GM21526 (cell line): ENCODE measurements at regions not wholly inside any gene's neighbourhood (a gene's known extent, or its start where the extent isn't known, plus 50 kb on each side); places are given as distances from the start of the nearest gene placed in this dataset.

ENCODE experiments used
- ATAC-seq: cut with Tn5 transposase; IDR thresholded peaks from one replicate; pipeline ENCODE4 v1.9.1; 2021; ENCODE audit warnings: moderate library complexity; ENCODE audit not compliant: unreplicated experiment, low FRiP score

DNA sequence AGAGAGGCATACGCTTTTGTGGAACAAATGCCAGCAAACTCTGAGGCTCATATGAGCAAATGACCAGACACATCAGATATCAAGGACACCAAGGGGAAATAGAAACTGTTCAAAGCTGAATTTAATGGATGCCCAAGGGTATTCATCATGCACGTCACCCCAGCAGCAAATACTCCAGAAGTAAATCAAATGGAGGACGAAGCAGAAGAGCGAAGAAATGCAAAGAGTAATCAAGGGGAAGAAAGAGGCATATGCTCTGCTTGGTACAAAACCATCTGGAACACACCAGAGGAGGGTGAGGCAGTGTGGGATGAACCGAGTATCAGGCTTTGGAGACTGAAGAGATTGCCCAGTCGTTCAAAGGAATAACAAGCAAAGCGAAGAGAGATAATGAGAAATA lies 232.6 kb upstream of the EGLN3 start:
- ATAC-seq = no peak

DNA sequence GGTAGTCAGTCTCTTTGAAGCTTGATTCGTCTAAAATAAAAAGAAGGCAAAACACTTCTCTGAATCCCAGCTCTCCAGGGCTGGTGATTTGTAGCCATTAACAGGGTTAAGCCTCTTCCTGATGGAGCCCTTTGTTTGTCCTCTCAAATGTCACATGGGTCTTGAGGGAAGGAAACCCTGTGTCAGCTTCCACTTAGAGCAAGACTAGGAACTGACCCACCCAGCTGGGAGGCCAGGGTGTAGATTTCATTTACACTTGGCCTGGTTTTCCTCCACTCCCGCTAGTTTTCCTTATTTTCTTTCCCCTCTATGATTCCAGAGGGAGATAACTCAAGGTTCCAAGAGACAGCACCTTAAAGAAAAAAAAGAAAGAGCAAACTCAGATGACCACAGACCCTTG lies 230.5 kb upstream of the EGLN3 start:
- no peak for ATAC-seq

DNA sequence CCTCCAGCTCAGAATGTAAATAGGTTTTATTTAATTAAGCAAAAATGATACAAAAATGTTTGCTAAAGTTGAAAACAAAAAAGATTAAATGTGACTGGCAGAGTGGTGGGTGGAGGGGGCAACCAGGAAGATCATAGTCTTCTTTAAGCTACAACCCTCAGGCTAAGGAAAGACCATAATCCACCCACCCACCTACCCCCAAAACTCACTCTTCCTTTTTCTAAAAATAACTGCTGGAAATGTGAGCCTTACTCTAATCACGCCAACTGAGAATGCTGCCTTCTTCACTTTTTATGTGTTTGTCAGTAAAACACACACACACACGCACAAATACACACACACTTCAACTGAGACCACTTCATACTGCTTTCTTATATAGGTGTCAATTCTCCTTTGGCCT lies 230.0 kb upstream of the EGLN3 start:
- no peak for ATAC-seq

DNA sequence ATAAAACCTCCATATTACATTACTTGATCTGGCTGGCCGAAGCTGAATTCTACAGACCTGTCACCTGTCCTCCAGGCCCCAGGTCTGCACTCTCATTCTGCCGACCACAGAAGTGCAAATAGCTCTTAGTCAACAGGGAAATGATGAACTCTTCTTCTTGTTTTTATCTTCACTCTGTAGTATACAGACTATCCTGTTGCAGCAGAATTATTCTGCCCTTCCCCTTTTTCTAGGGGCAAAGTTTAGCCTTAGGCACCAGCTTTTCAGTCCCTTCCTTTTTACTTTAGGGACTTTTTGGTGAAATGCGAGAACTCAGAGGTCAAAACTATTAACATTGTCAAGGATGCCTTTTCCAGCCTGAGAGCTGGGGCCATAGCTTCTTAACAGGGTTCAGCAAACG lies 229.6 kb upstream of the EGLN3 start:
- ATAC-seq = no peak

DNA sequence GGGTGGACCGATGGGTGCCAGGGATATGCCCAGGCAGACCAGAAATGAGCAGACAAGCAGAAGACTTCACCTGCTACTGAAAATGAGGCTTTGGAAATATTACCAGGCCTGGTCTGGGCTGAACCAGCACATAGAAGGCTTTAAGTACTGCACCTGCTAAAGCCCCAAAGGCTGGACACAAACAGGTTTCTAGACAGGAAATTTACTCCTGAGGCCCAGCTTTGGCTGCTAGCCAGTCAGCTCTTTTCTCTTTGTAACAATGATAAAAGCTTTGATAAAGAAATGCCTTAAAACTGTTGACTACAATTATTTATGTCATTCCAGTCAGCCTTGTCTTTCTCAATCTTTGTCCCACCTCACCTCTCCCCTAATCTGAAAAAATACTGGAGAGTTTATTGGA lies 228.9 kb upstream of the EGLN3 start:
- ATAC-seq = no peak

DNA sequence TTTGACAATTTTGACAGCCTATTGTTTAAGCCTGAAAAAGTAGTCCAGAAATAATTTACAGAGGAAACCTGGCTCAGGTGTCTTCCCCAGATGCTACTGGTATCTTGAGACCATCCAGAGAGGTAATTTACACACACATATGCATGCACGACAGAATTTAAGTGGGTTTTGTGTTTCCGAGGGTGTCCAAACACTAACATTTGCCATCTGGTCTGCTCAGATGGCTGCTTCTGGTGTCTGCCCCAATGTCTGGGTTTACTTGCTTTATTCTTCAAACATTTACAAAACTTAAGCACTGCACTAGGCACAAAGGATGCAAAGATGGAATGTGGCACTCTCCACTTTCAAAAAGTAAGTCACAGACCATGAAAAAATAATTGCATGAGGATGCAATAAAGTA lies 226.6 kb upstream of the EGLN3 start:
- no peak for ATAC-seq

DNA sequence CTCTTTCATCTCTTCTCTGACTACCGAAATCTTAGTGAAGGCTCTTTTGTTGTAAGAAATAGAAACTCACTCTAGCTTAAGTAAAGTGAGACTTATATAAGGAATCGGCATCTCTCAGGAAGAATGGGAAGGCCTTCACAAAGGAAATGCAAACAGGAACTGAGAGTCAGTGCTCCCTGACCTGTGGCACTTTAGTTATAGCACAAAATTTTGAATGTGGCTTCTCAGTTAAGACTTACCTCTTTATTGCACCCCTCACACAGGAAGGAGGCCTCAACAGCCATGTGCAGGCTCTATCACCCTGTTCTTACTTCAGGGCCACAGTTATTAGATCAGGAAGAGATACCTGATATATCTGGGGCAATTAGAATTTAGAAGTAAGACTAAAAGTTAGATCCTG lies 224.7 kb upstream of the EGLN3 start:
- ATAC-seq = no peak

DNA sequence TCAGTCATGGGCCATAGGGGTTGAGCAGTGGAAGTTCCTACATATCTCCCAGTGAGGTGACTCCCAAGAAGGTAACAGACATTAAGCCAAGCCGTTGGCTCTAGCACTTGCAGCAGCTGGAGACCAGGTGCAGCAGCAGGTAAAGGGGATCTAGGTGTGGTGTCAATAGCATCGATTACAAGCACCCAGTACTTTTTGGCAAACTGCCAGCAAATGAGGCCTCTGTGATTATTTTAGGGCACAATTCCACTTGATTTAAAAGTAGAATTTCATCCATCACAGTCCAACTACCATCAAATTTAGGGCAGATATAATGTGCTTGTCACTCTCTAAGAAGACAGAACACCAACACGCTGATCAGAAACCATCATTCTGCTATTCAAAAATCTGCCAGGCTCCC lies 224.1 kb upstream of the EGLN3 start:
- ATAC-seq = no peak

DNA sequence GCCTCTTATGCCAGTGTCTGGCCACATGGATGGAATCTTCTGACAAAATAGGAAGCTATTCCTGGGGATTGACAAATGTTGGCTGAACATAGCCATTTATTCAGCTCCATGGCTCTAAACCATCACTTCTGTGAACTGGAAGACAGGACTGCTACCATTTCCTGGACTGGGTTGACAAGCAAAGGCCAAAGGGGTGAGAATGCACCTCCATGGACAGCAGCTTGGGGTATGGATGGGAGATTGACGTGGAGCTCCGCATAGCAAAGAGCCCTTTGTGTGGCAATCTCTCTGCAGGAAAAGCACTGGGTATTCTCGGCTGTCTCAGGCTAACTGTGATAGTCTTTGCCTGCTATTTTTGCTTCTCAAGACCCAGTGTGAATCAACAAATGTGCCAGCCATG lies 223.0 kb upstream of the EGLN3 start:
- ATAC-seq = no peak

DNA sequence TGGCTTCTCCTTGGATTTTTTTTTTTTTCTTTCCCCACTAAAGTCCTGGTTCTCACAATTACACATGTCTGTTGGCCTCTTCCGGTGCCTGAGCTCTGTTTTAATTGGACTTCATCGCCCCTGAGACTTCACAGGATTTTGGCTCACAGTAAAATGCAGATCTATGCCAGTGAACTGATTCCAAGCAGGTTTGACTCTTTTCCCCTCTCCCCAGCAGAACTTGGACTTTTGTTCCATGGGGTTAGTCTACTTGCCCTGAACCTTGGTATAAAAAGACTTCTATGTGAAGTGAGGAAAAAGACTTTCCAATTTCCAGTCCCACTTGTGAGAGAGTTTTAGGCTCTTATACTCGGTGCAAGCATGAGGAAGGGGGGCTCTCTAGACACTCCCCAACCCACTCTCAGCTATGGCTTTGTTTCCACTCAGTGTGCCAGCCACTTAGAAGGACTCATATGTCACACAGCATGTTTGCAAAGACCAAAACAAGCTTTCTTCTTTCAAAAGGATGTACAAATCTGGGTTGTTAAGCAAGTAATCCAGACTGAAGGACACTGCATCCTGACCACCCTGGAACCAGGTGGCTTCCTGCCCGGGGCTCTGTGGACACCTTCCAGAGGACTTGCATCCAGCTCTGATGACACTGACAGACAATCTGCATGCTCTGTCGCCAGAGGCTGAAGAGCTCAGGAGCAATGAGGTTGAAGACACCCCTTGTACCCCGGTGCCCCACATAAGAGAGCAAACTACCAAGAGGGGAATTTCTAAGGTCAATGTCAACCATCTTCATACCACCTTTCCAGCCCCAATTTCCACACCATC lies 221.9 kb upstream of the EGLN3 start:
- no peak for ATAC-seq

DNA sequence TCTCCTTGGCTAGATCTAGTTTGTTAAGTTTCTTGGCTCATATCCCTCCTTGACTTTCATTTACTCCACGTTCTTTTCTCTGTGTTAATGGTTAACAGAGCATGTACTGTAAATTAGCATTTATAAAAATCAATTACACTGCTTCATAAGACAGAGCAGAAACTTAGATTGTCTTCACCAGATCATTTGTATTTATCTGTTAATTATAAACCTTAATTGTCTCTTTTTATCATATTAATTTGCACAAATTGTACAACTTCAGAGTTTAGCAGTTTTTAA lies 221.2 kb upstream of the EGLN3 start:
- no peak for ATAC-seq

DNA sequence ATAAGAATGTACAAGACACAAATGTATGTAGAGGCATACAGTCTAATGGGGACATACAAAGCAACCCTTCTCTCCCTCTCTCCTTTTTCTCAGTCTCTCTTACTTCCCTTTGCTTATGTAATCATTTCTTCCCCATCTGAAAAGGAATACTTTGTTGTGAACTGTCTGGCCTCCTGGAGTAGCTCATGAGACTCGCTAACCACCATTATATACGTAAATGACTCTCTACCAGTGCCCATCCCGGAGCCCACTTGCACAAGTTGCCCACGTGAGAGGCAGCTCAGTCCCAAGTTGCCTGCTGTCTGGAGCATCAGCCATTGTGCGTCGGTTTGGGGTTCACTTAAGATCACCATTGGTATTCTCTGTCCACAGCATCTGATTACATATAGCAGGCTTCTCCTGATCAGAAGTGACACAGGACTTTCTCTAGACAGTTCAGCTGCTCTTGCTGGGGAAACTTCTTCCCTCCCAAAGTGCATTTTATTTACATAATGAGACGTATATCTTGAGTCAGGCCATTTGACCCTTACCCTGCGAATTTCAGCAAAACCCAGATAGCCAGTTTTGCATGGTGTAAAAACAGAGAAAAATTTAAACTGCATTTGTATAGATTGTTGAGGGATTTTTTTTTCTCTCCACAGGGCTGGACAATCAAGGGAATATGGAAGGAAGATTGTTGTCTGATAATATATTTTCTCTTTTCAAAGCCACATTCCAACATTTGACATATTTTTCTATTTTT lies 220.7 kb upstream of the EGLN3 start:
- no peak for ATAC-seq

DNA sequence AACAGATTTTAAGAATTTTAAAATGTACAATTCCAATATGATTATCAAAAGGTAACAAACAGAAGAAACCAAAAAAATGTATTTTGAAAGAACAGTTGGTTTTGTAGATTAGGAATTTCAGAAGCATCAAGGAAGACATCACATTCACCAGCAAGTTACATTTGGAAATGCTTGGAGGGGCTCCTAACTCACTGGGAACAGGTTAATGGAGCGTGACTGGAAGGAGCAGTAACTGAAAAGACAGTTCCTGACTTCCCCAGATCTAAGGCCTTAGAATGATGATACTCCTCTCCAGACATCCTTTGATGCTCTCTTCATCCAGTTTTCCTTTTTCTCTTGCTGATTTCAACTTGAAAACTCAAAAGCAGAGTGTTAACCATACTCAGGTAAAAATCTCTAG lies 220.0 kb upstream of the EGLN3 start:
- ATAC-seq = no peak

DNA sequence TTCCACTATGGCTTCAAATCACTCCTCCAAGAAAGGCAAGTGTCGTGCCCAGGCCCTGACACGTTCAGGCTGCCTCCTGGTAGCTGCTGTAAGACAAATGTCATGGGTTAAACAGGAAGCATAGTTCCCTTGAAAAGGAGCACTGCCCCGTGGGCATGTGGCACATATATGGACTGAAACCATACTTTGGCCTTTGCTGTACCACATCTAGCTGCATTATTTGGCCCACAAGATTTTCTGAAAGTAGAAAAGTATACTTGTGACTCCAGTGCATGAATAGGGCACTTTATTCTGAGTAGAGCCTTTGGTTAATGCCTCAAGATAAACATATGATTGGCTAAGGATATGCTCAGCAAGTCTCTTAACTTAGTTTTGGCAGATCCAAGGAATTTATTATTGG lies 218.7 kb upstream of the EGLN3 start:
- no peak for ATAC-seq

DNA sequence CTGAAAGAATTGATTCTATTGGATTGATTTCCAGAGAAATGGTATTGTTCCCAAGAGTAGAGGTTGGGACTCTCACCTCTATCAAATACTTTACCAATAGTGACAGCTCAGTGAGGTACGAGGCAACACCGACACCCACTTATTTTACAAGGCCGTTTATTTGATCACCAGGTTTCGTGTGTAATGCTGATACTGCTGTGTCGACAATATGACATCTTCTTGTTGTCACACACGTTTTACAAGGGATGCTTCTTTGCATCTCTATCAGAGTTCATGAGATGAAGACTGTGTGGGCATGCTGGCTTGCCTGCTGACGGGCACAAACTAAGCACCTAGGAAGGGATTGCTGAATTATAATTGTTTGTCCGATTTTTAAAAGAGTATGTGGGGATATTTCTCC lies 217.8 kb upstream of the EGLN3 start:
- ATAC-seq = no peak

DNA sequence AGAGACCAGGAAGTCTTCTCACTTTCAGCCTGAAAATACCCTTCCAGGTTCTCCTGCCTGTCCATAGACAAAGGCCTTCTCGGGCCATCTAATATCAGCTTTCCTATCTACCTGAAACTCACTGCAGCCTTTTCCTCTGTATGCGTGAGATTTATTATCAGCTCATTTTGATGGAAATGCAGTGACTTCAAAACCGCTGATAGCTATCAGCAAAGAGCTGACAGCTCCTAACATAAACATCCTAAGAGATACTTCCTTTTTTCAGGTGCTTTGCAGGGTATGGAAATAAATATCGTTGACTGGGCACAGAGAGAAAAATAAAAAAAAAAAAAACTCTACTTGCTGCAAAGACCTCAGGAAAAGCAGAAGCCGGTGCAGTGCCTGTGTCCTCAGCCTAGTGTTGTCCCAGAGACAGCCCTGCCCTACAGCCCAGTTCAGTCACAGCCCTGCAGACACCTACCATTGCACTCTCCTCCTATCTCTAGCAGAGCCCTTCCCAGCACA lies 215.0 kb upstream of the EGLN3 start:
- no peak for ATAC-seq

DNA sequence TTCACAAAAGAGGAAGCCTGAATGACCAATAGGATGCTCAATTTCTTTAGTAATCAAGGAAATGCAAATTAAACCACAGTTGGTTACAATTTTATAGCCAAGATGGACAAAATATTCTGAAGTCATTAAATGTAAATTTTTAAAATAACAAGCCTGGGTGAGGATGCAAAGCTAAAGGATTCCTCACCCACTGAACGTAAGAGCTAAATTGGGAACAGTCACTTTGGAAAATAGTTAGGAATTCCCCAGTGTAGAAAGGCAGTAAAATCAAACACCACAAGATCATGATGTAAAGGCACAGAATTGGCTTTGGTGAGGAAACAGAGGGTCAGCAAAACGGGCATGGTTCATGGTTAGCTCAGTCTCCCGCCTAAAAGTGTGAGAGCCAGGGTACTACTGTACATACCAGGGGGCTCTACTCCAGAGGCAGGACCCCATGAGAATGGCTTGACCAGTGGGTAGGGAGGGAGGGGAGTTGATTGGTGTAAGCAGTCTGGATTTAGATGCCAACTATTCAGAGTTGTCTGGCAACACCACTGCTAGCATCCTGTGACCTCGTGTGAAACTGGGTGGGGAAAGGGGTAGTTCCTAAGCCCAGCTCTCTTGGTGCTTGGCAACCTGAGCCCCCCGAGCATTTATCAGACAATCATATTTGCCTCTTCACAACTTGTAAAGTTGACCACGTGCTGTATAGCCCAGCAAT lies 213.4 kb upstream of the EGLN3 start:
- ATAC-seq = no peak

DNA sequence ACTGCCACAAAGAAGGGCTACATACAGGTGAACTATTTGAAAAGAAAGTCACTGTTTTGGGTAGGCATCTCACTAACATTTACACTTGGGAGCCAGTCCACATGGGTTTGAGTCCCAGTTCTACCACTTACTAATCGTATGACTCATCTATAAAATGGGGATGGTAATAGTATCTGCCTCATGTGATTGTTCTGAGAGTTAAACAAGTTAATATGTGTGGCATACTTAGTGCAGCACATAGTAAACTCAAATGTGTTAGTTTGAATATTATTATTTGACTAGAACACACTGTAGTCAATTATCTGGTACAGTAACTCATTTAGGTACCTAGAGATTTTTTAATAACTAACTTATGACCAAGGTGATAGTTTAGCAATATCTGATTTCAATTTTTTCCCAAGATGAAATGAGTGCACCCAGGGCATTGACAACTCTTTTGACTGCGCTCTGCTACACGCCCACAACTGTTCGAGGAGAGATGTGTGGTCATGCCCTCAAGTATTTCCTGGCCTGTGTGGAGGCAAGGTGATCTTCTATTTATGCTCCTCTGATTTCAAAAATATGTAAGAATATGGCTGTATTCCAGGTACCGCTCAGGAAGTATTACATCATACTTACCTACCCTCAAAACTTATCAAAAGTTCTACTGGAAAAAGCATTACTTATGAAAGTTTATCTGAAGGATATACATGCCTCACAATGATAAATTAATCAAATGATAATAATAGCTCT lies 210.6 kb upstream of the EGLN3 start:
- no peak for ATAC-seq

DNA sequence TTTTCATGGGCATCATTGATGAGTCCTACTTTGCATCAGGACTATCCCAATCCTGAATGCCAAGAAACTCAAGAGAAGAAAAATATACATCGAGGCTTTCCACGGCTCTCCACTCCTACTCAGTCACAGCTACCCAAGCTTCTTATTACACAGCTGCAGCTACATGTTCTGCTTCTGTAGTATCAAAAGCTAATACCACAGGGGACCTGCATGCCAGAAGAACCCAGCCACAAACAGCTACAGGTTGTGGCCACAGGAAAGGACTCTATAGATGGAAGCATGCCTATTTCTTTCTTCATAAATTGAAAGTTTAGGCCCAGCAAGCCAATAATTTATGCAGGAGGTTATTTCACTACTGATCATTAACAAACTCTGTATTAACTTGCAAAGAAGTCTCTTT lies 209.7 kb upstream of the EGLN3 start:
- no peak for ATAC-seq

DNA sequence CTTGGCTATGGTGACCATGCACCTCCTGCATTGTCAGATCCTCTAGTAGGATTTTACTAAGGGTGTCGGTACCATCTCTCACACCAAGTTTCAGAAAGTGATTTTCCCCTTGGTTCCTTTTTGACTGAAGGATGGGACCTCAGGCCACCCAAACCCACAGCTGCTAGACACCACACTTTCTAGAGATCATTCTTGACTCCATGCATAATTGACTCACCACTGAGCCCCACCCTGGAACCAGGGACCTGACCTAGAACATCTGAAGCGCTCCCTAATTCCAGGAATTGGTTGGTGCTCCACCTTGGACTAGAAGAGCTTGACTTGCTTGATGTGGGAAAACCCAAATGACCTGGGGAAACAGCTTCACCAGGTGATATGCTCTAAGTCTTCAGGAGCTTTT lies 206.8 kb upstream of the EGLN3 start:
- no peak for ATAC-seq

DNA sequence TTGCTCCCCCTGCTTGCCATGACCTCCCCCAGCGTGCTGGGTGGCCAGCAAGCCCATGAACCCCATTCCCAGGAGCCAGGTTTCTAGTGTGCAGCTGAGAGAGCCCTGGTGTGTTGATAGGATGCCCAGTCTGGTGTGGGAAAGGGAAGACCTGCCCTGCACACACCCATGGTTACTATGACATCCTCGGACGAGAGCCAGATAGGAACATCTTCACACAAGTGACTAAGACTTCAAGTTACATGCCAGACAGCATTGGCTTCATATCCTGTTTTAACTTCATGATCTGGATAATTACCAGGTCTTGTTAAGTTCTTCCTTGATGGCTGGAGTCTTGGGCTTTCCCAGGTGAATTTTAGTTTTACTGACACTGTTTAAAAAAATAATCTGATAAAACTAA lies 196.6 kb upstream of the EGLN3 start:
- ATAC-seq = no peak
